Activated CD4-positive, CD25-positive, alpha-beta regulatory T cell treated with anti-CD3 and anti-CD28 coated beads, Interleukin-2, amount 50 U/mL, for 24 hours (primary cell): ENCODE measurements at regions not wholly inside any gene's neighbourhood (a gene's known extent, or its start where the extent isn't known, plus 50 kb on each side); places are given as distances from the start of the nearest gene placed in this dataset.

Experiments used
- ATAC-seq, 2 donors: fragments of 150-1000 bp; cut with Tn5 transposase; one replicate each; pipeline ENCODE4 v1.10.0; 2021; ENCODE audit warnings: mild to moderate bottlenecking in 1 of 2, moderate library complexity in 1 of 2

GRCh38 chr18:49656073-49656692 is 94.3 kb downstream of the LIPG start:
- peak; percentile 7 to 9 for ATAC-seq

DNA sequence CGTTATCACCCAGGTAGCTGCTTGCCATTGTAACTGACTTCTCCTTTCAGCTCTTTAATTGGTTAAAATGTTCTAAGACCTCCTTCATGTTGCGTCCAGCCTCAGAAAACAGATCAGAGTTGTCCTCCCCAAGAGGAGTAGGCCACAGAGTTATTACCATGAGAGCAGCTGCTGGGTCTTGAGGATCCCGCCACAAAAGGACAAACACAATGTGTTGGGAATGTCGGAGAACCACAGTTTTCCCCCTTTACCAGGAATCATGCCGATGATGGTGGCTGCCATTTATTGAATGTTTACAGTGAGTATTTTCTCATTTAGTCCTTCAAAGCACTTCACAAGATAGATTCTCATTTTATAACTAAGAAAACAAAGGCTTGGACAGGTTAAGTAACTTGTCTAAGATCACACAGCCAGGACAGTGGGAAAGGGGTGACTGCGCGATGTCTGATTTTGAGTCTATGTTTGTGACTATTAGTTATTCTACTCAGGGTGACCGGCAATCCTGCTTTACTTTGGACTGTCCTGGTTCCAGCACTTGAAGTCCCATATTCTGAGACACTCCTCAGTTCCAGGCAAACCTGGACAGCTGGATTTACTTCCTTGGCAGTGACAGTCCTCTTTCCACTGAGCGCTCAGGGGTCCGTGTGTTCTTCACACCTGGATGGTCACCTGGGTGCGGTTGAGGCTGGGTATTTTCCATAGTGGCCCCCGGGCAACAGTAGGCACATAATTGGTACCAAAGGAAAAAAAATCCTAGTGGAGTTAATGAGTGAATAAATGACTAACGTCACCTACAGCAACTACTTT is 93.6 kb downstream of the LIPG start:
- no peak for ATAC-seq

DNA sequence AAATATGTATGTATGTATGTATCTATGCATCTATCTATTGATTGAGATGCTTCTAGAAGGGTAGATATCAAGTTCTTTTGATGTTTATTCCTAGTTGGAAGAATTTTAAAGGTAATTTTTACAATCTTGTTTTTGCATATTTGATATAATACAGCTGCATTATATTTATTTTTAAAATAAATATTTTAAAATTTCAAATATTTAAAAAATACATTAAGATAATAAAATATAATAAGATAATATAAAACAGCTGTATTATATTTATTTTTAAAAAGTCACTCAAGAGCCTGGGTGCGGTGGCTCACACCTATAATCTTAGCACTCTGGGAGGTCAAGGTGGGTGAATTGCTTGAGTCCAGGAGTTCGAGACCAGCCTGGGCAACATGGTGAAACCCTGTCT is 92.5 kb downstream of the LIPG start:
- ATAC-seq = no peak

- ATAC-seq = no peak
Observed at GRCh38 chr18:49652881-49653724, 91.2 kb downstream of the LIPG start.

DNA sequence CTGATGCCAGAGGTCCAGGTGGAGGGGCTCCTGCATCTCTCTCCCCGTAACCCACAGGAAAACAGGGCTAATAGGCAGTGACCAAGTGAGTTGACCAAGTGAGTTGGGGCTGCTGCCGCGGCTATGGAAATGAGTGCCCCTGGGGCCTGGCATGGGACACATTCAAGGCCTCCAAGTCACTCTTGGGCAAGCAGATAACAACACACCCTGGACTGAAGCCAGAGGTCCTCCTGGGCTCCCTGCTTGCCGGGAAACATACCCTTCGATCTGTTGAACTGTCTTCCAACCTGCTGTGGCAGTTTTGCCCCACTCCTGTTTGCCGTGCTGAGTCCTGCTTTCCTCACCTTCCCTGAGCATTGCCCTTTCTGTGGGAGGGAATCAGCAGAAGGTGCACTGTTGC is 89.2 kb downstream of the LIPG start:
- no peak for ATAC-seq

DNA sequence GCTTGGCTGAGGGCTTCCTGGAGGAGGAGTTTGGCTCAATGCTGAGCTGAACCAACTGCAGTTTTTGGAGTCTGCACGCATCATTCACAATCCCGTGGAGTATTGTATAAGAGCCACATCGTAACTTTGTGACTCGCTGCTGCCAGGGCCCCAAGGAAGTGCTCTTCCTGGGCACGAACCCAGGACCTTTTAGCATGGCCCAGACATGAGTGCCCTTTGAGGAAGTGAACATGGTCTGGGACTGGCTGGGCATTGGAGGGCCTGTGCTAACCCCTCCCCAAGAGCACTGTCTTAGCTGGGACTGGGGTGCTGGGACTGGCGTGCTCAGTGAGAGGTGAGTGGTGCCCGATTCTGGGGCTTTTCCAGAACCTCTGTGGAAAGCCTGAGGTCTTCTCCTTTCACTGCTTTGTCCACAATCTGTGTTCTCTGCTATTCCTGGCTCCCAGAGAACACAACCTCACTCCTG is 88.6 kb downstream of the LIPG start:
- no peak for ATAC-seq

DNA sequence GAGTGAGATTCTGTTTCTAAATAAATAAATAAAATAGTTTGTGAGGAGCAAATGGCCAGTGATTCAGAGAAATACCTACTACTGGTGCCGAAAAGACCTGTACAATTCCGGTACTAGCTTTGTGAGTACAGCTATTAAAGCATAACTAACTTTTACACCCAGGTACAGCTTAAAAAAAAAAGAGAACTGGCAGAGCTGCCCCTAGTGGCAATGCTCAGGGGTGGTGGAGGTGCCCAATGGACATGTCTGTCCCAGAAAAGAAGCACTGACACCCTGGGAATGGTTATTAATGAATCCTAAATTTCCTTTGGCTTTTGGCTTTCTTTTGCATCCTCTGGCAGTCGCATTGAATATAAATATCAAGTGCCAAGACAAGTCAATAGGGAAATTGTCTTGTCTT is 87.0 kb downstream of the LIPG start:
- ATAC-seq = no peak
